ENCODE measurements at regions not wholly inside any gene's neighbourhood (a gene's known extent, or its start where the extent isn't known, plus 50 kb on each side); places are given as distances from the start of the nearest gene placed in this dataset.
"Not testable (repeated sequence)": the region's sequence is repeated elsewhere in the genome, so short reads cannot be mapped to it uniquely, and the experiment has no call there.

DNA sequence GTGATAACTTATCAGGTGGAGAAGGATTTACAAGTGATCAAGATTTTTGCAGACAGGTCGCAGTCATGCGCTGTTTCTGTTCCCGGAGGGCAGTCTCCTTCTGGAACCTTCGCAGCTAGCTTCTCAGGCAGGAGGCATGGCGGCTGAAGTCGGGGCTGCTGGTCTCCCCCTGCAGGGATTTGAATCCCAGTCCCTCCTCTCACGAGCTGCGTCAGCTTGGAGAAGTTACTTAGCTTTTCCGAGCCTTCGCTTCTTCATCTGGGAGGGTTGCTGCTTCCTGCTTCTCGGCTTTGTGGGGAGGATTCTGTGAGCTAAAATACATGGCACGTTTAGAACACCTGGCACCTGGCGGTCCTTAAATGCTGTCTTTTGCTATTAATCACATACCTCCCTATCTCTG, 287.8 kb upstream of the FOXF1 start:
- DNase-seq (ENCODE audit: insufficient read length, low spot score) (no peak), FAIRE-seq (no peak)

DNA sequence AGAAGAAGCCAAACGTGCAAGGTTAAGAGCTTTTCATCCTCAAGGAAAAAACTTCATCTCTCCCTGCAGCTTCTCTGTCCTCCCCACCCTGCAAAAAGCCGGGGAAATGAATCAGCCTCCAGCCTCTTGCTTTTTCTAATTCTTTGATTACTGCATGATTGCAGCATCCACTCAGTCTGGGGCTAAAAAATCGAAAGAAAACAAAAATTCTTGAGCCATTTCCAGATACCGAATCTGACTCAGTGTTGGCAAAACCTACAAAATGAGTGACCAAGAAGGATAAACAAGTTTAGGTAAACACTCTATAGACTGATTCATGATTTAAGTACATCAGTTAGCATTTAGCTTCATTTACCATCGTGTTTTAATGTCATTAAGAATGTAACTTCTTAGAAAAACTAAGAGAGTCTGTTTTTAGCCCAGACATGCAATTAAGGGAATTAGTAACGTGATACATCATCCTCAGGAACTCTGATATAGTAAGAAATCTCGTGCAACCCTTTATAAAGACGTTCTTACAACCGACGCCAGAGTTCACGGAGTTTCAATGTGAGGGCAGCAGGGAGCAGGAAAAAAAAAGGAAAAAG, 287.3 kb upstream of the FOXF1 start:
- DNase-seq (ENCODE audit: insufficient read length, low spot score) (no peak), FAIRE-seq (no peak)

DNA sequence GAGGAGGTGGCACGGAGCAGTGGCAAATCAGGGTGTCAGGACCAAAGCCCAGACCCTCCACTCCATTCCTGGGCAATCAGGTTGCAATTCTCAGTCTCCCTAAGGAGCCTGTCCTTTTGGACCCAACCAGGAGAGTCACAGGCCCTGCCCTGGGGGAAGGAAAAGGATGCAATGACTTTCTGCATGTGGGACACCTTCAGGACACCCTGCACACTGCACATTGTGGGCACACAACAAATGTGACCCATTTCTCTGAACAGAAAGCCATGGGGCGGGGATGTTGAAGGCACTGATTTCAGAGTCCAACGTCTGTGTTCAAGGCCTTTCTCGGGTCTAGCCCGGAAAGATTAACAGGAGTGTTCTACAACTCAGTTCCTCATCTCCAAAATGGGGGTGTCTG, 286.2 kb upstream of the FOXF1 start:
- FAIRE-seq = no peak

DNA sequence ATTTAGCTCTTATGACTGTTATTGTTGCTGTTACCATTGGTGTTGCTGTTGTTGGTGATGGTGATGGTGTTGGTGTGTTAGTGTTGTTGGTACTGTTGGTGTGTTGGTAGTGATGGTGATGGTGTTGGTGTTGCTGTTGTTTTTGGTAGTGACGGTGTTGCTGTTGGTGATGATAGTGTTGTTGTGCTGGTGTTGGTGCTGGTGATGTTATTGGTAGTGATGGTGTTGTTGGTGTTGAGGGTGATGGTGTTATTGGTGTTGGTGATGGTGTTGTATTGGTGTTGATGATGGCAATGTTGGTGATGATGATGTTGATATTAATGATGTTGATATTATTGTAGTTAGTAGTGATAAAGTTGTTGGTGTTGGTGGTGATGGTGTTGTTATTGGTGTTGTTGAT, 285.7 kb upstream of the FOXF1 start:
- no peak for FAIRE-seq
- DNase-seq (ENCODE audit: insufficient read length, low spot score) = no peak

More for the DNA sequence above, 286.2 kb upstream of the FOXF1 start:
- no peak for DNase-seq (ENCODE audit: insufficient read length, low spot score)

GRCh38 chr16:86225905-86226371, 284.4 kb upstream of the FOXF1 start:
- FAIRE-seq (no peak), DNase-seq (ENCODE audit: insufficient read length, low spot score) (no peak)

- no peak for FAIRE-seq
Observed at GRCh38 chr16:86227041-86227440, 283.3 kb upstream of the FOXF1 start.

GRCh38 chr16:86227801-86228200, 282.5 kb upstream of the FOXF1 start:
- no peak for DNase-seq (ENCODE audit: insufficient read length, low spot score)
- no peak for FAIRE-seq

More at GRCh38 chr16:86227041-86227440, 283.3 kb upstream of the FOXF1 start:
- DNase-seq (ENCODE audit: insufficient read length, low spot score) = no peak

- no peak for FAIRE-seq
- DNase-seq (ENCODE audit: insufficient read length, low spot score) = no peak
Observed at GRCh38 chr16:86228713-86229112, 281.6 kb upstream of the FOXF1 start.

DNA sequence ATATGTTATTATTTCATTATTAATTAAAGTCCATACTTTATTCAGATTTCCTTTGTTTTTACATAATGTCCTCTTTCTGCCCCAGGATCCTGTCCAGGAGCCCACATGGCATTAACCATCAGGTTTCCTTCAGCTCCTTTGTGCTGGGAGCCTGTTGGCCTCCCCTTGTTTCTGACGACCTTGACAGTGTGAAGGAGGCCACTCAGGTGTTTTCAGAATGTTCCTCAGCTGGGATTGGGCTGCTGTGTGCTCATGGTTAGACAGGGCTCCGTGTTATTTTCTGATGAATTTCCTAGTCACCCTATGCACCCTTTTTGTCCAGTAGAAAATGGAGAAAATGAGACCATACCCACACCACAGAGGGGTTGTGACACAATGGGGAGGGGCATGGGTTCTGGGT, 281.0 kb upstream of the FOXF1 start:
- no peak for FAIRE-seq
- no peak for DNase-seq (ENCODE audit: insufficient read length, low spot score)

- no peak for DNase-seq (ENCODE audit: insufficient read length, low spot score)
- FAIRE-seq = no peak
Observed at GRCh38 chr16:86229866-86230656, 280.3 kb upstream of the FOXF1 start.

DNA sequence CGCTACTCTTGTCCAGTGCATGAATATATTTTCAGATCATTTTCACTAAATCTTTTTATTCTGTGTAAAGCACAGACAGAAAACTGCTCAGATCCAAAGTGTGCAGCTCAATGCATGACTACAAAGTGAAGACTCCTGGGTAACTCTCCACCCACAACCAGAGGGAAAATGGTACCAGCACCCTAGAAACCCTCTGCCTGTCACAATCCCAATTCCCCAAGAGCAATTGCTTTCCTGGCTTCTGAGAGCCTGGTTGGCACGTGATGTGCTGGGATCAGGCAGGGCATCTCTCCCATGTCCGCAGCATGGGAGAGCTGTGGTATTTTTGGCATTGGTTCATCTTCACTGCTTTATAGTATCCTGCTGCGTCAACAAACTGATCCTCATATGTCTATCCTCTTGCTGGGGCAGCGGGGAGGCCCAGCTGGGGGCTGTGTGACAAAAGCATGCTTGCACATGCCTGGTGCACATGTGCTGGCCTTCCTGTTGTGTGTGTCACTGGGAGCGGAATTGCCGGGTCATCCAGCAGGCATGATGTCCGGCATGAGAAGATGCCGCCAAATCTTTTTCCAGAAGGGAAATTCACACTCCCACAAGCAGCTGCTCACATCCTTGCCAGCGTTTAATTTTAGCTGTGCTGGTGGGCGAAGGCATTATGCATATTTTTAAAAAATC, 278.9 kb upstream of the FOXF1 start:
- DNase-seq (ENCODE audit: insufficient read length, low spot score) (no peak), FAIRE-seq (no peak)

GRCh38 chr16:86231996-86232350, 278.4 kb upstream of the FOXF1 start:
- FAIRE-seq (no peak), DNase-seq (ENCODE audit: insufficient read length, low spot score) (no peak)

GRCh38 chr16:86232496-86232895, 277.8 kb upstream of the FOXF1 start:
- FAIRE-seq = no peak
- DNase-seq (ENCODE audit: insufficient read length, low spot score) = no peak

DNA sequence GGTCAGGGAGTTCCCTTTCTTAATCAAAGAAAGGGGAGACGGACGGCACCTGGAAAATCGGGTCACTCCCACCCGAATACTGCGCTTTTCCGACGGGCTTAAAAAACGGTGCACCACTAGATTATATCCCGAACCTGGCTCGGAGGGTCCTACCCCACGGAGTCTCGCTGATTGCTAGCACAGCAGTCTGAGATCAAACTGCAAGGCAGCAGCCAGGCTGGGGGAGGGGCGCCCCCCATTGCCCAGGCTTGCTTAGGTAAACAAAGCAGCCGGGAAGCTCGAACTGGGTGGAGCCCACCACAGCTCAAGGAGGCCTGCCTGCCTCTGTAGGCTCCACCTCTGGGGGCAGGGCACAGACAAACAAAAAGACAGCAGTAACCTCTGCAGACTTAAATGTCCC, 276.8 kb upstream of the FOXF1 start:
- not testable (repeated sequence) for FAIRE-seq

DNA sequence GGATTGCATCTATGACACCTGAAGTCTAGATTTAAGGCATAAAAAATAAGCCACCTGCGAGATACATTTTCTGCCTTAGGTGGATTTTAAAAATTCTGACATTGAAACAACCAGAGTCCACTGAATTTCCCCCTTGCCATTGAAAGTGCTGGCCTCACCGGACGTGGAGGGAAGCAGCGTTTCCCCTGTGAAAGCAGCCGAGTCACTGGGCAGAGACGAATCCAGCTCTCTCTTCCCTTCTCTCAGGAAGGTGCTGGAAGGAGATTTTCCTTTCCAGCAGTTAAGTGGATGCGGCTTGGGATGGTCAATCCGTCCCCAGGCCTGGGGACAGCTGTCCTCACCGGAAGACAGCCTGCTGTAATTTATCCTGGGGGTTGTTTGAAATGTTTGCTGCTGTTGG, 270.9 kb upstream of the FOXF1 start:
- FAIRE-seq = no peak
- no peak for DNase-seq (ENCODE audit: insufficient read length, low spot score)

More for the DNA sequence above, 276.8 kb upstream of the FOXF1 start:
- DNase-seq (ENCODE audit: insufficient read length, low spot score) = not testable (repeated sequence)

- DNase-seq (ENCODE audit: insufficient read length, low spot score) = no peak
- FAIRE-seq = no peak
Observed at GRCh38 chr16:86240716-86241363, 269.5 kb upstream of the FOXF1 start.

DNA sequence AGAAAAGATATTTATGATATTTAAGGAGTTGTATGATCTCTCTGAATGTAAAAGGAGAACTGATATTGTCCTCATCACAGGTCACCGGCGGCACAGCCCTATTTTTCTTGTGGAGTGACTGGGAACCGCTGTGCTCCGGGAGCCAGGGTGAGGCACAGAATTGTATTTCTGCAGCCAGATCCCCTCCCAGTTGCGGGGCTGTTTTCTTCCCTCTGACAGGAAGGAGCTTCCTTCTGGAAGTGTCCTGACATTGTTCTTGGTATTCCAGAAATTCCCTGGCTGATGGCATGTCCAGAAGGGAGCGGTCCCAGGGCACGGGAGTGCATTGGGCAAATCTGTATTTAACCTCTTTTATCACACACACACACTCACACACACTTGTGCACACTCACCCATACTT, 268.6 kb upstream of the FOXF1 start:
- DNase-seq (ENCODE audit: insufficient read length, low spot score) (no peak), FAIRE-seq (no peak)

GRCh38 chr16:86242244-86243122, 267.8 kb upstream of the FOXF1 start:
- FAIRE-seq (no peak), DNase-seq (ENCODE audit: insufficient read length, low spot score) (no peak)

DNA sequence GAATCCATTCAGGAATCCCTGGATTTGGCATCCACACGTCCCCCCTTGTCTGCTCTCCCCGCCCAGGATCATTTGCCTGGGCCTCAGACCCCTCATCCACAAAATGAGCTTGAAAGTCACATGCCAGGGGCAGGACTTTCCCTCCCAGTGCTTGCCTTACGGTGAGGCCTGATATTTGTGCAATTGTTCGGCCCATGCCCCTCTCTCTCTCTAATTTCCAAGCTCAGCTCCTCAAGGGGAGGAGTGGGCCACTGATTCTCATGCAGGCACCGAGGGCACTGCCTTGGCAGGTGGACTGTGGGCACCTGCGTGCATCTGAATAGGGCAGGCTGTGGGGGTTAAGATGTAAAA, 267.2 kb upstream of the FOXF1 start:
- no peak for FAIRE-seq

GRCh38 chr16:86243571-86244154, 266.7 kb upstream of the FOXF1 start:
- DNase-seq (ENCODE audit: insufficient read length, low spot score) (no peak), FAIRE-seq (no peak)

More for the DNA sequence above, 267.2 kb upstream of the FOXF1 start:
- no peak for DNase-seq (ENCODE audit: insufficient read length, low spot score)
